Gastroesophageal sphincter (tissue), 4 donors: ENCODE measurements at regions not wholly inside any gene's neighbourhood (a gene's known extent, or its start where the extent isn't known, plus 50 kb on each side); places are given as distances from the start of the nearest gene placed in this dataset.

Source experiments
- ATAC-seq: fragments of 150-250 bp; one replicate; pipeline ENCODE4 v1.9.1; 2016; ENCODE audit warnings: mild to moderate bottlenecking, moderate library complexity
- H3K27ac ChIP-seq, 4 donors: fragments of 200-600 bp; sonication (generic) in 3 of 4; 1 replicate in 3 of 4; 2 replicates in 1 of 4; pipeline ENCODE4 v1.5.1; 2016 to 2019
- H3K27me3 ChIP-seq: fragments of 200-600 bp; sonication (generic); one replicate; pipeline ENCODE4 v1.5.1; 2019
- H3K36me3 ChIP-seq, 2 donors: fragments of 200-600 bp; sonication (generic); one replicate each; pipeline ENCODE4 v1.5.1; 2019; ENCODE audit warnings: control low read depth in 1 of 2
- H3K4me1 ChIP-seq, 3 donors: fragments of 200-600 bp; sonication (generic); 1 replicate in 2 of 3; 2 replicates in 1 of 3; pipeline ENCODE4 v1.5.1; 2016 to 2019; ENCODE audit warnings: control low read depth in 2 of 3
- H3K4me3 ChIP-seq, 2 donors: fragments of 200-600 bp; sonication (generic); one replicate each; pipeline ENCODE4 v1.5.1; 2019; ENCODE audit warnings: mild to moderate bottlenecking in 1 of 2, moderate library complexity in 1 of 2
- H3K9me3 ChIP-seq, 3 donors: fragments of 200-600 bp; sonication (generic); one replicate each; pipeline ENCODE4 v1.5.1; 2017 to 2019; ENCODE audit warnings: control low read depth in 2 of 3
- EP300 ChIP-seq: sonication (generic); formaldehyde crosslinking; IDR thresholded peaks from one replicate; pipeline ENCODE4 v1.6.1; 2017; ENCODE audit warnings: antibody characterized with exemption, mild to moderate bottlenecking
- POLR2A ChIP-seq, 2 donors: fragments of 450-650 bp; IDR thresholded peaks; one replicate each; pipeline ENCODE4 v1.6.1; 2017; ENCODE audit warnings: antibody characterized with exemption in 2 of 2, mild to moderate bottlenecking in 2 of 2, moderate library complexity in 1 of 2
- POLR2AphosphoS5 ChIP-seq: sonication (generic); formaldehyde crosslinking; IDR thresholded peaks from one replicate; pipeline ENCODE4 v1.6.1; 2017; ENCODE audit warnings: antibody characterized with exemption
- WGBS, 2 donors: methylation state at CpG; one replicate each; pipeline ENCODE4 v1.1.5; 2018; ENCODE audit warnings: low coverage in 1 of 2; 5-methylcytosine and 5-hydroxymethylcytosine counted together
- TF ChIP-seq, protein P1 (sequence below), 4 experiments: fragments of 200-600 bp in 2 of 4; fragments of 450-650 bp in 2 of 4; sonication (generic) in 1 of 4; IDR thresholded peaks; one replicate each; pipeline ENCODE4 v1.5.1; 2017 to 2019; ENCODE audit warnings: antibody characterized with exemption in 4 of 4, mild to moderate bottlenecking in 2 of 4, moderate library complexity in 2 of 4

GRCh38 chr13:99863789-99864626 lies 107.6 kb downstream of the ZIC5 start:
- no peaks in the 10 kb centered on the region for H3K27me3 ChIP-seq
- H3K4me3 ChIP-seq = no peak overlapping the region
- no peak for ATAC-seq
- H3K36me3 ChIP-seq = peaks cover 0 to 18% of the 10 kb centered on the region in 2 donors
- no peaks in the 10 kb centered on the region for H3K4me1 ChIP-seq
- no peak overlapping the region for H3K27ac ChIP-seq
- no peaks in the 10 kb centered on the region for H3K9me3 ChIP-seq
- WGBS, 2 donors = 68 to 80% methylated on average over 11 to 14 of the region's 14 CpGs
- TF ChIP-seq POLR2A (IDR thresholded peaks at IDR 0.05) (no peak), EP300 (no peak), POLR2AphosphoS5 (no peak)
- TF ChIP-seq, protein P1, sequence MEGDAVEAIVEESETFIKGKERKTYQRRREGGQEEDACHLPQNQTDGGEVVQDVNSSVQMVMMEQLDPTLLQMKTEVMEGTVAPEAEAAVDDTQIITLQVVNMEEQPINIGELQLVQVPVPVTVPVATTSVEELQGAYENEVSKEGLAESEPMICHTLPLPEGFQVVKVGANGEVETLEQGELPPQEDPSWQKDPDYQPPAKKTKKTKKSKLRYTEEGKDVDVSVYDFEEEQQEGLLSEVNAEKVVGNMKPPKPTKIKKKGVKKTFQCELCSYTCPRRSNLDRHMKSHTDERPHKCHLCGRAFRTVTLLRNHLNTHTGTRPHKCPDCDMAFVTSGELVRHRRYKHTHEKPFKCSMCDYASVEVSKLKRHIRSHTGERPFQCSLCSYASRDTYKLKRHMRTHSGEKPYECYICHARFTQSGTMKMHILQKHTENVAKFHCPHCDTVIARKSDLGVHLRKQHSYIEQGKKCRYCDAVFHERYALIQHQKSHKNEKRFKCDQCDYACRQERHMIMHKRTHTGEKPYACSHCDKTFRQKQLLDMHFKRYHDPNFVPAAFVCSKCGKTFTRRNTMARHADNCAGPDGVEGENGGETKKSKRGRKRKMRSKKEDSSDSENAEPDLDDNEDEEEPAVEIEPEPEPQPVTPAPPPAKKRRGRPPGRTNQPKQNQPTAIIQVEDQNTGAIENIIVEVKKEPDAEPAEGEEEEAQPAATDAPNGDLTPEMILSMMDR (IDR thresholded peaks at IDR 0.05) = no peak

DNA sequence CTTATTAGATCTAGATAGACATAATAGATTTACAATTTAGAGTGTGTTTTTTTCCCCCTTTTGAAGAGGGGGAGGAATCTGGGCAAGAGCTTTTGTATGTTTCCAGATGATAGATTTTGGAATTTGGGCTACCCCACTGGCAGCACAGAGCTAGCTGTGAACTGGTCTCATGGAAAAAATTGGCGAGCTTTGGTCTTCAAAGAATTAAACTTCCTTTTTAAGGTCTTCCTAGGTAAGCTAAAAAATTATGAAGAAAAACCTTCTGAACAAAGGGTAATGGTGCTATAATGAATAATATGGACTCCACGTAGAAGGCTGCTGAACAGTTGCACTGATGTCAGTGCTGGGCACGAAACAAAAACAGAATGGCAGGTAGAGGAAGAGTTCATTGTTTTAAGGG lies 109.3 kb downstream of the ZIC5 start:
- Histone ChIP-seq H3K4me3 (no peak overlapping the region), H3K27ac (no peak overlapping the region), H3K4me1 (no peaks in the 10 kb centered on the region), H3K9me3 (no peaks in the 10 kb centered on the region), H3K27me3 (no peaks in the 10 kb centered on the region), H3K36me3 (peaks cover 0 to 17% of the 10 kb centered on the region in 2 donors)
- TF ChIP-seq, protein P1 (IDR thresholded peaks at IDR 0.05) = no peak
- TF ChIP-seq EP300 = no peak
- TF ChIP-seq POLR2AphosphoS5 = no peak
- TF ChIP-seq POLR2A (IDR thresholded peaks at IDR 0.05) = no peak
- WGBS, 2 donors = 90 to 97% methylated on average over 3 of the region's 3 CpGs
- ATAC-seq = no peak

DNA sequence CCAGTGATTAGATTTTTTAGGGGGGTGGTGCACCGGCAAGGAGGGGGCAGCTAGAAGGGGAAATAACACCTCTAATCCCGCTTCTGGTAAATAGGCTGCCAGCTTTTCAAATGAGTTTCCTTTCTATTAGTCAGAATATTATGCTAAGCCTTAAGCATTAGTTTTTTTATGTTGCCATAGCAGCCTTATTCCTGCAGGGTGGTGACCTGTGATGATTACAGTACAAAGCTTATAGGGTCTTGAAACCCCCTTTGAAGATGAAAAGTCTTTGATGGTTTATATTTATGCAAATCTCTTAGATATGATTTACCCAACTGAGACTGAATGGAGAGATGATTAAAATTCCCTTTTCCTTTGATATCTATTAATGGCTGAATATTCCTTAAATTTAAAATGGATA lies 109.8 kb downstream of the ZIC5 start:
- ATAC-seq = no peak
- 66 to 87% methylated on average over 2 of the region's 2 CpGs for WGBS, 2 donors

GRCh38 chr13:99860745-99861144 lies 110.8 kb downstream of the ZIC5 start:
- H3K4me1 ChIP-seq = no peaks in the 10 kb centered on the region
- no peak for ATAC-seq
- no peaks in the 10 kb centered on the region for H3K9me3 ChIP-seq
- H3K27ac ChIP-seq = no peak overlapping the region
- WGBS, 2 donors = 79 to 86% methylated on average over 6 to 8 of the region's 10 CpGs
- H3K4me3 ChIP-seq = no peak overlapping the region
- H3K36me3 ChIP-seq = peaks cover 0 to 16% of the 10 kb centered on the region in 2 donors
- no peaks in the 10 kb centered on the region for H3K27me3 ChIP-seq
- TF ChIP-seq POLR2A (IDR thresholded peaks at IDR 0.05) (no peak), POLR2AphosphoS5 (no peak), EP300 (no peak)
- TF ChIP-seq, protein P1 (IDR thresholded peaks at IDR 0.05) = no peak

More for the DNA sequence above, 109.8 kb downstream of the ZIC5 start:
- H3K27ac ChIP-seq = no peak overlapping the region
- TF ChIP-seq, protein P1 (IDR thresholded peaks at IDR 0.05) = no peak
- no peak for TF ChIP-seq POLR2AphosphoS5
- peaks cover 0 to 17% of the 10 kb centered on the region in 2 donors for H3K36me3 ChIP-seq
- no peaks in the 10 kb centered on the region for H3K4me1 ChIP-seq
- H3K4me3 ChIP-seq = no peak overlapping the region
- no peaks in the 10 kb centered on the region for H3K9me3 ChIP-seq
- no peaks in the 10 kb centered on the region for H3K27me3 ChIP-seq
